GM12878 (cell line): ENCODE measurements at regions not wholly inside any gene's neighbourhood (a gene's known extent, or its start where the extent isn't known, plus 50 kb on each side); places are given as distances from the start of the nearest gene placed in this dataset.

Experiments used
- CREB1 ChIP-seq: IDR thresholded peaks from 2 replicates; pipeline ENCODE4 v1.6.1; 2012; ENCODE audit warnings: low read depth, mild to moderate bottlenecking, inconsistent platforms
- CREM ChIP-seq: IDR thresholded peaks from 2 replicates; pipeline ENCODE4 v1.6.1; 2014; ENCODE audit warnings: antibody characterized with exemption, low read depth
- DPF2 ChIP-seq: fragments of 450-650 bp; IDR thresholded peaks from 2 replicates; pipeline ENCODE4 v1.6.1; 2017; ENCODE audit warnings: mild to moderate bottlenecking
- EED ChIP-seq: sonication (generic); IDR thresholded peaks from 2 replicates; pipeline ENCODE4 v1.6.1; 2016; ENCODE audit warnings: antibody characterized with exemption, low read depth
- IKZF2 ChIP-seq, 2 experiments: fragments of 450-650 bp; IDR thresholded peaks; 2 replicates each; pipeline ENCODE4 v1.6.1; 2017; ENCODE audit warnings: mild to moderate bottlenecking in 2 of 2, moderate library complexity in 2 of 2
- NFIC ChIP-seq: IDR thresholded peaks from 2 replicates; pipeline ENCODE4 v1.6.1; 2012; ENCODE audit warnings: low read depth, mild to moderate bottlenecking, inconsistent platforms, low read length, moderate library complexity
- RELA ChIP-seq: fragments of 450-650 bp; IDR thresholded peaks from 2 replicates; pipeline ENCODE4 v1.8.0; 2014; ENCODE audit warnings: borderline replicate concordance; ENCODE audit not compliant: partially characterized antibody
- TF ChIP-seq, protein P1 (sequence below): IDR thresholded peaks from 2 replicates; pipeline ENCODE4 v1.6.1; 2011; ENCODE audit warnings: borderline replicate concordance, low read depth, mild to moderate bottlenecking, moderate library complexity, low read length; ENCODE audit not compliant: insufficient read depth, poor library complexity, severe bottlenecking
- TF ChIP-seq, protein P2 (sequence below): IDR thresholded peaks from 2 replicates; pipeline ENCODE4 v1.6.1; 2011; ENCODE audit warnings: mild to moderate bottlenecking, low read depth, low read length, moderate library complexity; ENCODE audit not compliant: insufficient replicate concordance
- TF ChIP-seq, protein P3 (sequence below): IDR thresholded peaks from 2 replicates; pipeline ENCODE4 v1.6.1; 2012; ENCODE audit warnings: improper control_type of control experiment, low read depth, low read length; ENCODE audit not compliant: insufficient replicate concordance
- TF ChIP-seq, protein P4 (sequence below): fragments of 450-650 bp; IDR thresholded peaks from 2 replicates; pipeline ENCODE4 v1.6.1; 2017; ENCODE audit warnings: mild to moderate bottlenecking, moderate library complexity

DNA sequence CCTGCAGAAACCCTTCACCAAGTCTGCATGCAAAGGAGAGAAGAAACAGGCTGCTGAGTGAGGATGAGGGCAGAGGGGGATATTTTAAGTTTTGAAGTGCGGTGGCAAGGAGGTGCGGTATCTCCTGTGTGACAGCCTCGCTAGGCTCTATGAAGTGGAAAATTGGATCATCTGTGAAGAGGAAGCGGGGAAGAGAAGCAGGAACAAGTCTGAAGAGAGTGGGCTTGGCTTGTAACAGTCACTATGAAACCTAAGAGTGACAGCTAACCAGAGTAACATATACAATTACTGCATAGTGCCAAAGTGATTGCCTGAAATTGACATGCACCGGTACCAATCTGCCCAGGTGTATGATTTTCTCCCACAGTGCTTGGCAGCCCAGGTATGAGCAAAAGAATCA is 287.5 kb upstream of the KLF14 start (continued):
- peak; percentile 49; the same call in 1 of the 2 replicates for TF ChIP-seq NFIC
- TF ChIP-seq, protein P1, sequence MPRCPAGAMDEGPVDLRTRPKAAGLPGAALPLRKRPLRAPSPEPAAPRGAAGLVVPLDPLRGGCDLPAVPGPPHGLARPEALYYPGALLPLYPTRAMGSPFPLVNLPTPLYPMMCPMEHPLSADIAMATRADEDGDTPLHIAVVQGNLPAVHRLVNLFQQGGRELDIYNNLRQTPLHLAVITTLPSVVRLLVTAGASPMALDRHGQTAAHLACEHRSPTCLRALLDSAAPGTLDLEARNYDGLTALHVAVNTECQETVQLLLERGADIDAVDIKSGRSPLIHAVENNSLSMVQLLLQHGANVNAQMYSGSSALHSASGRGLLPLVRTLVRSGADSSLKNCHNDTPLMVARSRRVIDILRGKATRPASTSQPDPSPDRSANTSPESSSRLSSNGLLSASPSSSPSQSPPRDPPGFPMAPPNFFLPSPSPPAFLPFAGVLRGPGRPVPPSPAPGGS = no peak
- TF ChIP-seq, protein P2, sequence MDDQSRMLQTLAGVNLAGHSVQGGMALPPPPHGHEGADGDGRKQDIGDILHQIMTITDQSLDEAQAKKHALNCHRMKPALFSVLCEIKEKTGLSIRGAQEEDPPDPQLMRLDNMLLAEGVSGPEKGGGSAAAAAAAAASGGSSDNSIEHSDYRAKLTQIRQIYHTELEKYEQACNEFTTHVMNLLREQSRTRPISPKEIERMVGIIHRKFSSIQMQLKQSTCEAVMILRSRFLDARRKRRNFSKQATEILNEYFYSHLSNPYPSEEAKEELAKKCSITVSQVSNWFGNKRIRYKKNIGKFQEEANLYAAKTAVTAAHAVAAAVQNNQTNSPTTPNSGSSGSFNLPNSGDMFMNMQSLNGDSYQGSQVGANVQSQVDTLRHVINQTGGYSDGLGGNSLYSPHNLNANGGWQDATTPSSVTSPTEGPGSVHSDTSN = peak; percentile 81
- peak; percentile 94 for TF ChIP-seq EED
- TF ChIP-seq RELA = no peak
- TF ChIP-seq CREB1 = 0 out of 2 replicates have a peak, but pooled peaks have one; percentile 38
- TF ChIP-seq, protein P3, sequence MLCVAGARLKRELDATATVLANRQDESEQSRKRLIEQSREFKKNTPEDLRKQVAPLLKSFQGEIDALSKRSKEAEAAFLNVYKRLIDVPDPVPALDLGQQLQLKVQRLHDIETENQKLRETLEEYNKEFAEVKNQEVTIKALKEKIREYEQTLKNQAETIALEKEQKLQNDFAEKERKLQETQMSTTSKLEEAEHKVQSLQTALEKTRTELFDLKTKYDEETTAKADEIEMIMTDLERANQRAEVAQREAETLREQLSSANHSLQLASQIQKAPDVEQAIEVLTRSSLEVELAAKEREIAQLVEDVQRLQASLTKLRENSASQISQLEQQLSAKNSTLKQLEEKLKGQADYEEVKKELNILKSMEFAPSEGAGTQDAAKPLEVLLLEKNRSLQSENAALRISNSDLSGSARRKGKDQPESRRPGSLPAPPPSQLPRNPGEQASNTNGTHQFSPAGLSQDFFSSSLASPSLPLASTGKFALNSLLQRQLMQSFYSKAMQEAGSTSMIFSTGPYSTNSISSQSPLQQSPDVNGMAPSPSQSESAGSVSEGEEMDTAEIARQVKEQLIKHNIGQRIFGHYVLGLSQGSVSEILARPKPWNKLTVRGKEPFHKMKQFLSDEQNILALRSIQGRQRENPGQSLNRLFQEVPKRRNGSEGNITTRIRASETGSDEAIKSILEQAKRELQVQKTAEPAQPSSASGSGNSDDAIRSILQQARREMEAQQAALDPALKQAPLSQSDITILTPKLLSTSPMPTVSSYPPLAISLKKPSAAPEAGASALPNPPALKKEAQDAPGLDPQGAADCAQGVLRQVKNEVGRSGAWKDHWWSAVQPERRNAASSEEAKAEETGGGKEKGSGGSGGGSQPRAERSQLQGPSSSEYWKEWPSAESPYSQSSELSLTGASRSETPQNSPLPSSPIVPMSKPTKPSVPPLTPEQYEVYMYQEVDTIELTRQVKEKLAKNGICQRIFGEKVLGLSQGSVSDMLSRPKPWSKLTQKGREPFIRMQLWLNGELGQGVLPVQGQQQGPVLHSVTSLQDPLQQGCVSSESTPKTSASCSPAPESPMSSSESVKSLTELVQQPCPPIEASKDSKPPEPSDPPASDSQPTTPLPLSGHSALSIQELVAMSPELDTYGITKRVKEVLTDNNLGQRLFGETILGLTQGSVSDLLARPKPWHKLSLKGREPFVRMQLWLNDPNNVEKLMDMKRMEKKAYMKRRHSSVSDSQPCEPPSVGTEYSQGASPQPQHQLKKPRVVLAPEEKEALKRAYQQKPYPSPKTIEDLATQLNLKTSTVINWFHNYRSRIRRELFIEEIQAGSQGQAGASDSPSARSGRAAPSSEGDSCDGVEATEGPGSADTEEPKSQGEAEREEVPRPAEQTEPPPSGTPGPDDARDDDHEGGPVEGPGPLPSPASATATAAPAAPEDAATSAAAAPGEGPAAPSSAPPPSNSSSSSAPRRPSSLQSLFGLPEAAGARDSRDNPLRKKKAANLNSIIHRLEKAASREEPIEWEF = no peak
- peak; percentile 63 to 80 for TF ChIP-seq IKZF2 (IDR thresholded peaks at IDR 0.05)
- TF ChIP-seq CREM = peak; percentile 67
- TF ChIP-seq DPF2 = no peak
- TF ChIP-seq, protein P4, sequence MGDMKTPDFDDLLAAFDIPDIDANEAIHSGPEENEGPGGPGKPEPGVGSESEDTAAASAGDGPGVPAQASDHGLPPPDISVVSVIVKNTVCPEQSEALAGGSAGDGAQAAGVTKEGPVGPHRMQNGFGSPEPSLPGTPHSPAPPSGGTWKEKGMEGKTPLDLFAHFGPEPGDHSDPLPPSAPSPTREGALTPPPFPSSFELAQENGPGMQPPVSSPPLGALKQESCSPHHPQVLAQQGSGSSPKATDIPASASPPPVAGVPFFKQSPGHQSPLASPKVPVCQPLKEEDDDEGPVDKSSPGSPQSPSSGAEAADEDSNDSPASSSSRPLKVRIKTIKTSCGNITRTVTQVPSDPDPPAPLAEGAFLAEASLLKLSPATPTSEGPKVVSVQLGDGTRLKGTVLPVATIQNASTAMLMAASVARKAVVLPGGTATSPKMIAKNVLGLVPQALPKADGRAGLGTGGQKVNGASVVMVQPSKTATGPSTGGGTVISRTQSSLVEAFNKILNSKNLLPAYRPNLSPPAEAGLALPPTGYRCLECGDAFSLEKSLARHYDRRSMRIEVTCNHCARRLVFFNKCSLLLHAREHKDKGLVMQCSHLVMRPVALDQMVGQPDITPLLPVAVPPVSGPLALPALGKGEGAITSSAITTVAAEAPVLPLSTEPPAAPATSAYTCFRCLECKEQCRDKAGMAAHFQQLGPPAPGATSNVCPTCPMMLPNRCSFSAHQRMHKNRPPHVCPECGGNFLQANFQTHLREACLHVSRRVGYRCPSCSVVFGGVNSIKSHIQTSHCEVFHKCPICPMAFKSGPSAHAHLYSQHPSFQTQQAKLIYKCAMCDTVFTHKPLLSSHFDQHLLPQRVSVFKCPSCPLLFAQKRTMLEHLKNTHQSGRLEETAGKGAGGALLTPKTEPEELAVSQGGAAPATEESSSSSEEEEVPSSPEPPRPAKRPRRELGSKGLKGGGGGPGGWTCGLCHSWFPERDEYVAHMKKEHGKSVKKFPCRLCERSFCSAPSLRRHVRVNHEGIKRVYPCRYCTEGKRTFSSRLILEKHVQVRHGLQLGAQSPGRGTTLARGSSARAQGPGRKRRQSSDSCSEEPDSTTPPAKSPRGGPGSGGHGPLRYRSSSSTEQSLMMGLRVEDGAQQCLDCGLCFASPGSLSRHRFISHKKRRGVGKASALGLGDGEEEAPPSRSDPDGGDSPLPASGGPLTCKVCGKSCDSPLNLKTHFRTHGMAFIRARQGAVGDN = no peak
